ENCODE measurements at regions not wholly inside any gene's neighbourhood (a gene's known extent, or its start where the extent isn't known, plus 50 kb on each side); places are given as distances from the start of the nearest gene placed in this dataset.
A peak's percentile ranks its signal among the peaks of the same experiment; 100 is the strongest.

GRCh38 chr5:18967637-18968036 lies 1020.4 kb downstream of the CDH18 start:
- H3K27me3 ChIP-seq (ENCODE audit: control insufficient read depth, insufficient read depth, low read length) = no peaks in the 10 kb centered on the region
- no peak overlapping the region for H3K9ac ChIP-seq (ENCODE audit: low read depth, low read length)

GRCh38 chr5:18968966-18969365 lies 1019.0 kb downstream of the CDH18 start:
- Histone ChIP-seq H3K36me3 (ENCODE audit: control insufficient read depth, insufficient read depth, low read length) (no peaks in the 10 kb centered on the region), H3K9ac (ENCODE audit: low read depth, low read length) (no peak overlapping the region)

More at GRCh38 chr5:18967637-18968036, 1020.4 kb downstream of the CDH18 start:
- Histone ChIP-seq H3K4me1 (ENCODE audit: control insufficient read depth, insufficient read depth, low read length) (peaks cover 10% of the 10 kb centered on the region), H3K9me3 (ENCODE audit: control insufficient read depth, insufficient read depth, low read length) (no peaks in the 10 kb centered on the region), H3K27ac (ENCODE audit: low read depth, low read length) (no peak overlapping the region), H3K4me3 (ENCODE audit: low read depth, low read length) (no peak overlapping the region), H3K36me3 (ENCODE audit: control insufficient read depth, insufficient read depth, low read length) (no peaks in the 10 kb centered on the region)

GRCh38 chr5:18970000-18970399 lies 1018.0 kb downstream of the CDH18 start:
- Histone ChIP-seq H3K27me3 (ENCODE audit: control insufficient read depth, insufficient read depth, low read length) (no peaks in the 10 kb centered on the region), H3K9me3 (ENCODE audit: control insufficient read depth, insufficient read depth, low read length) (no peaks in the 10 kb centered on the region), H3K4me1 (ENCODE audit: control insufficient read depth, insufficient read depth, low read length) (peaks cover 14% of the 10 kb centered on the region), H3K27ac (ENCODE audit: low read depth, low read length) (no peak overlapping the region), H3K36me3 (ENCODE audit: control insufficient read depth, insufficient read depth, low read length) (no peaks in the 10 kb centered on the region), H3K4me3 (ENCODE audit: low read depth, low read length) (no peak overlapping the region), H3K9ac (ENCODE audit: low read depth, low read length) (no peak overlapping the region)

More at GRCh38 chr5:18968966-18969365, 1019.0 kb downstream of the CDH18 start:
- Histone ChIP-seq H3K27ac (ENCODE audit: low read depth, low read length) (no peak overlapping the region), H3K27me3 (ENCODE audit: control insufficient read depth, insufficient read depth, low read length) (no peaks in the 10 kb centered on the region), H3K4me1 (ENCODE audit: control insufficient read depth, insufficient read depth, low read length) (peaks cover 14% of the 10 kb centered on the region), H3K9me3 (ENCODE audit: control insufficient read depth, insufficient read depth, low read length) (no peaks in the 10 kb centered on the region), H3K4me3 (ENCODE audit: low read depth, low read length) (no peak overlapping the region)

GRCh38 chr5:18972177-18972576 lies 1015.8 kb downstream of the CDH18 start:
- Histone ChIP-seq H3K4me1 (ENCODE audit: control insufficient read depth, insufficient read depth, low read length) (peaks cover 14% of the 10 kb centered on the region), H3K27me3 (ENCODE audit: control insufficient read depth, insufficient read depth, low read length) (no peaks in the 10 kb centered on the region), H3K4me3 (ENCODE audit: low read depth, low read length) (peak overlapping the region; percentile 12; the same call in 1 of the 2 replicates), H3K9ac (ENCODE audit: low read depth, low read length) (0 out of 2 replicates have a peak overlapping the region, but pooled peaks have one; percentile 23), H3K36me3 (ENCODE audit: control insufficient read depth, insufficient read depth, low read length) (no peaks in the 10 kb centered on the region), H3K27ac (ENCODE audit: low read depth, low read length) (no peak overlapping the region), H3K9me3 (ENCODE audit: control insufficient read depth, insufficient read depth, low read length) (no peaks in the 10 kb centered on the region)

- Histone ChIP-seq H3K4me1 (ENCODE audit: control insufficient read depth, insufficient read depth, low read length) (peaks cover 14% of the 10 kb centered on the region), H3K27ac (ENCODE audit: low read depth, low read length) (no peak overlapping the region), H3K9ac (ENCODE audit: low read depth, low read length) (no peak overlapping the region), H3K27me3 (ENCODE audit: control insufficient read depth, insufficient read depth, low read length) (no peaks in the 10 kb centered on the region), H3K9me3 (ENCODE audit: control insufficient read depth, insufficient read depth, low read length) (no peaks in the 10 kb centered on the region), H3K4me3 (ENCODE audit: low read depth, low read length) (no peak overlapping the region), H3K36me3 (ENCODE audit: control insufficient read depth, insufficient read depth, low read length) (no peaks in the 10 kb centered on the region)
Observed at GRCh38 chr5:18975624-18976023, 1012.4 kb downstream of the CDH18 start.

GRCh38 chr5:18977880-18978279 lies 1010.1 kb downstream of the CDH18 start:
- H3K9me3 ChIP-seq (ENCODE audit: control insufficient read depth, insufficient read depth, low read length) = 0 out of 2 replicates have a peak, but pooled peaks cover 3% of the 10 kb centered on the region
- no peak overlapping the region for H3K27ac ChIP-seq (ENCODE audit: low read depth, low read length)
- H3K4me1 ChIP-seq (ENCODE audit: control insufficient read depth, insufficient read depth, low read length) = 0 out of 2 replicates have a peak, but pooled peaks cover 1% of the 10 kb centered on the region
- H3K27me3 ChIP-seq (ENCODE audit: control insufficient read depth, insufficient read depth, low read length) = no peaks in the 10 kb centered on the region
- H3K4me3 ChIP-seq (ENCODE audit: low read depth, low read length) = no peak overlapping the region
- no peaks in the 10 kb centered on the region for H3K36me3 ChIP-seq (ENCODE audit: control insufficient read depth, insufficient read depth, low read length)
- no peak overlapping the region for H3K9ac ChIP-seq (ENCODE audit: low read depth, low read length)

- Histone ChIP-seq H3K36me3 (ENCODE audit: control insufficient read depth, insufficient read depth, low read length) (no peaks in the 10 kb centered on the region), H3K9me3 (ENCODE audit: control insufficient read depth, insufficient read depth, low read length) (0 out of 2 replicates have a peak, but pooled peaks cover 4% of the 10 kb centered on the region), H3K9ac (ENCODE audit: low read depth, low read length) (no peak overlapping the region), H3K27me3 (ENCODE audit: control insufficient read depth, insufficient read depth, low read length) (no peaks in the 10 kb centered on the region), H3K4me1 (ENCODE audit: control insufficient read depth, insufficient read depth, low read length) (peaks cover 27% of the 10 kb centered on the region), H3K4me3 (ENCODE audit: low read depth, low read length) (no peak overlapping the region), H3K27ac (ENCODE audit: low read depth, low read length) (peak overlapping the region; percentile 73)
Observed at GRCh38 chr5:18984559-18985080, 1003.4 kb downstream of the CDH18 start.

GRCh38 chr5:18985171-18985758 lies 1002.7 kb downstream of the CDH18 start:
- peak overlapping the region; percentile 73 for H3K27ac ChIP-seq (ENCODE audit: low read depth, low read length)

GRCh38 chr5:18987101-18987500 lies 1000.9 kb downstream of the CDH18 start:
- no peak overlapping the region for H3K9ac ChIP-seq (ENCODE audit: low read depth, low read length)
- H3K4me3 ChIP-seq (ENCODE audit: low read depth, low read length) = no peak overlapping the region
- H3K9me3 ChIP-seq (ENCODE audit: control insufficient read depth, insufficient read depth, low read length) = 0 out of 2 replicates have a peak, but pooled peaks cover 4% of the 10 kb centered on the region
- H3K27ac ChIP-seq (ENCODE audit: low read depth, low read length) = peak overlapping the region; percentile 25
- H3K36me3 ChIP-seq (ENCODE audit: control insufficient read depth, insufficient read depth, low read length) = no peaks in the 10 kb centered on the region
- H3K4me1 ChIP-seq (ENCODE audit: control insufficient read depth, insufficient read depth, low read length) = peaks cover 33% of the 10 kb centered on the region
- H3K27me3 ChIP-seq (ENCODE audit: control insufficient read depth, insufficient read depth, low read length) = no peaks in the 10 kb centered on the region

More at GRCh38 chr5:18985171-18985758, 1002.7 kb downstream of the CDH18 start:
- no peak overlapping the region for H3K4me3 ChIP-seq (ENCODE audit: low read depth, low read length)
- H3K4me1 ChIP-seq (ENCODE audit: control insufficient read depth, insufficient read depth, low read length) = peaks cover 33% of the 10 kb centered on the region
- no peaks in the 10 kb centered on the region for H3K27me3 ChIP-seq (ENCODE audit: control insufficient read depth, insufficient read depth, low read length)
- no peak overlapping the region for H3K9ac ChIP-seq (ENCODE audit: low read depth, low read length)
- H3K36me3 ChIP-seq (ENCODE audit: control insufficient read depth, insufficient read depth, low read length) = no peaks in the 10 kb centered on the region
- 0 out of 2 replicates have a peak, but pooled peaks cover 4% of the 10 kb centered on the region for H3K9me3 ChIP-seq (ENCODE audit: control insufficient read depth, insufficient read depth, low read length)

GRCh38 chr5:18990852-18991251 lies 997.1 kb downstream of the CDH18 start:
- Histone ChIP-seq H3K9me3 (ENCODE audit: control insufficient read depth, insufficient read depth, low read length) (no peaks in the 10 kb centered on the region), H3K4me1 (ENCODE audit: control insufficient read depth, insufficient read depth, low read length) (peaks cover 23% of the 10 kb centered on the region), H3K36me3 (ENCODE audit: control insufficient read depth, insufficient read depth, low read length) (no peaks in the 10 kb centered on the region), H3K4me3 (ENCODE audit: low read depth, low read length) (no peak overlapping the region), H3K27me3 (ENCODE audit: control insufficient read depth, insufficient read depth, low read length) (no peaks in the 10 kb centered on the region), H3K27ac (ENCODE audit: low read depth, low read length) (no peak overlapping the region), H3K9ac (ENCODE audit: low read depth, low read length) (no peak overlapping the region)

- Histone ChIP-seq H3K9me3 (ENCODE audit: control insufficient read depth, insufficient read depth, low read length) (no peaks in the 10 kb centered on the region), H3K27ac (ENCODE audit: low read depth, low read length) (no peak overlapping the region), H3K4me3 (ENCODE audit: low read depth, low read length) (no peak overlapping the region), H3K9ac (ENCODE audit: low read depth, low read length) (no peak overlapping the region), H3K36me3 (ENCODE audit: control insufficient read depth, insufficient read depth, low read length) (no peaks in the 10 kb centered on the region), H3K4me1 (ENCODE audit: control insufficient read depth, insufficient read depth, low read length) (peaks cover 11% of the 10 kb centered on the region; the same call in 1 of the 2 replicates), H3K27me3 (ENCODE audit: control insufficient read depth, insufficient read depth, low read length) (no peaks in the 10 kb centered on the region)
Observed at GRCh38 chr5:18992264-18992663, 995.7 kb downstream of the CDH18 start.
